Keratinocyte (primary cell): ENCODE measurements at regions not wholly inside any gene's neighbourhood (a gene's known extent, or its start where the extent isn't known, plus 50 kb on each side); places are given as distances from the start of the nearest gene placed in this dataset.

Experiments
- CTCF ChIP-seq, 3 experiments: IDR thresholded peaks in 1 of 3; conservative IDR thresholded peaks in 1 of 3; optimal IDR thresholded peaks in 1 of 3; 2 replicates in 2 of 3; 3 replicates in 1 of 3; pipeline versions ENCODE3 to v1.5.1; 2011; ENCODE audit warnings: low read length in 3 of 3, mild to moderate bottlenecking in 3 of 3, moderate library complexity in 2 of 3, control low read depth in 1 of 3, inconsistent platforms in 1 of 3; ENCODE audit not compliant: insufficient read depth in 2 of 3; ENCODE audit errors: extremely low read depth in 1 of 3
- EZH2 ChIP-seq: IDR thresholded peaks from one replicate; pipeline ENCODE4 v1.6.1; 2012; ENCODE audit warnings: inconsistent platforms, mild to moderate bottlenecking, low read length, moderate library complexity

- TF ChIP-seq CTCF (optimal IDR thresholded peaks at IDR 0.05 in 1 of 3, IDR thresholded peaks at IDR 0.05 in 1 of 3, conservative IDR thresholded peaks at IDR 0.05 in 1 of 3; ENCODE audit: extremely low read depth in 1 of 3, insufficient read depth in 2 of 3, low read length in 3 of 3) (no peak), EZH2 (no peak)
These were observed 148.5 kb upstream of the NCAM1 start for GRCh38 chr11:112812729-112813128.
